WTC11 (cell line): ENCODE measurements at regions not wholly inside any gene's neighbourhood (a gene's known extent, or its start where the extent isn't known, plus 50 kb on each side); places are given as distances from the start of the nearest gene placed in this dataset.

Source experiments
- ATAC-seq: fragments of 200-7000 bp; cut with Tn5 transposase; 2 replicates; pipeline ENCODE4 v1.10.0; 2021; ENCODE audit warnings: mild to moderate bottlenecking, moderate library complexity
- CTCF ChIA-PET: fragments of 300-600 bp; sonication (Branson Sonifier 250); formaldehyde crosslinking; loops from one replicate; lab custom pipeline; 2021; ENCODE audit warnings: antibody characterized with exemption; lab: Charles Lee
- POLR2A ChIA-PET: fragments of 350-600 bp; sonication (Branson Sonifier 250); formaldehyde crosslinking; loops from one replicate; lab custom pipeline; 2021; ENCODE audit warnings: antibody characterized with exemption; lab: Charles Lee
- DNase-seq: peaks from one replicate; pipeline ENCODE4 v3.0.0; 2021; ENCODE audit warnings: low spot score
- H3K27ac Mint-ChIP-seq: 2 replicates; pipeline ENCODE4 v1.8.0; 2021; ENCODE audit warnings: mixed read lengths
- H3K27me3 Mint-ChIP-seq: 2 replicates; pipeline ENCODE4 v1.8.0; 2021; ENCODE audit warnings: low read depth, mild to moderate bottlenecking, moderate library complexity, mixed read lengths
- H3K36me3 Mint-ChIP-seq: 2 replicates; pipeline ENCODE4 v1.8.0; 2021; ENCODE audit warnings: mixed read lengths
- H3K4me1 Mint-ChIP-seq: 2 replicates; pipeline ENCODE4 v1.8.0; 2022; ENCODE audit warnings: mixed read lengths
- H3K4me3 Mint-ChIP-seq: 2 replicates; pipeline ENCODE4 v1.8.0; 2021; ENCODE audit warnings: mild to moderate bottlenecking, moderate library complexity, mixed read lengths
- H3K9me3 Mint-ChIP-seq: 2 replicates; pipeline ENCODE4 v1.8.0; 2021; ENCODE audit warnings: mixed read lengths
- ATF1 ChIP-seq: sonication (generic); formaldehyde crosslinking; IDR thresholded peaks from 2 replicates; pipeline ENCODE4 v1.8.1; 2023; ENCODE audit warnings: mild to moderate bottlenecking, moderate library complexity, missing genetic modification reagents
- ATF2 ChIP-seq: sonication (generic); formaldehyde crosslinking; IDR thresholded peaks from 2 replicates; pipeline ENCODE4 v1.8.1; 2022; ENCODE audit warnings: low read depth, missing genetic modification reagents, borderline replicate concordance
- CBFB ChIP-seq: sonication (generic); formaldehyde crosslinking; IDR thresholded peaks from 2 replicates; pipeline ENCODE4 v1.8.1; 2022; ENCODE audit warnings: mild to moderate bottlenecking, low read depth, missing genetic modification reagents
- FOXJ3 ChIP-seq: sonication (generic); formaldehyde crosslinking; IDR thresholded peaks from 2 replicates; pipeline ENCODE4 v1.9.0; 2021; ENCODE audit warnings: missing genetic modification reagents, mild to moderate bottlenecking, borderline replicate concordance
- GABPB1 ChIP-seq: sonication (generic); formaldehyde crosslinking; IDR thresholded peaks from 2 replicates; pipeline ENCODE4 v1.8.1; 2023; ENCODE audit warnings: mild to moderate bottlenecking, missing genetic modification reagents
- GTF2I ChIP-seq: fragments of 250-450 bp; sonication (Bioruptor Pico); conservative IDR thresholded peaks from 2 replicates; pipeline ENCODE4 v1.4.0; 2021; ENCODE audit warnings: mild to moderate bottlenecking
- HMGA2 ChIP-seq: fragments of 250-450 bp; sonication (Bioruptor Pico); IDR thresholded peaks from 2 replicates; pipeline ENCODE4 v1.4.0; 2021; ENCODE audit warnings: mild to moderate bottlenecking, moderate library complexity
- NFE2L1 ChIP-seq: sonication (generic); formaldehyde crosslinking; IDR thresholded peaks from 2 replicates; pipeline ENCODE4 v1.8.1; 2023; ENCODE audit warnings: missing genetic modification reagents
- NR2C2 ChIP-seq: sonication (generic); formaldehyde crosslinking; IDR thresholded peaks from 2 replicates; pipeline ENCODE4 v1.8.0; 2022; ENCODE audit warnings: mild to moderate bottlenecking, missing genetic modification reagents
- OVOL2 ChIP-seq: fragments of 250-450 bp; sonication (Bioruptor Pico); IDR thresholded peaks from 2 replicates; pipeline ENCODE4 v1.9.0; 2021; ENCODE audit warnings: mild to moderate bottlenecking, borderline replicate concordance
- SMAD3 ChIP-seq: sonication (generic); formaldehyde crosslinking; IDR thresholded peaks from 2 replicates; pipeline ENCODE4 v1.8.0; 2022; ENCODE audit warnings: missing genetic modification reagents, mild to moderate bottlenecking, borderline replicate concordance
- SOX15 ChIP-seq: fragments of 250-450 bp; sonication (Bioruptor Pico); IDR thresholded peaks from 2 replicates; pipeline ENCODE4 v1.9.0; 2021; ENCODE audit warnings: mild to moderate bottlenecking
- ZBTB21 ChIP-seq: sonication (generic); formaldehyde crosslinking; IDR thresholded peaks from 2 replicates; pipeline ENCODE4 v1.8.1; 2023; ENCODE audit warnings: mild to moderate bottlenecking, missing genetic modification reagents, borderline replicate concordance
- ZMAT4 ChIP-seq: fragments of 250-450 bp; sonication (Bioruptor Pico); IDR thresholded peaks from 2 replicates; pipeline ENCODE4 v1.9.0; 2021; ENCODE audit warnings: mild to moderate bottlenecking
- ZNF121 ChIP-seq: sonication (generic); formaldehyde crosslinking; IDR thresholded peaks from 2 replicates; pipeline ENCODE4 v1.8.0; 2023; ENCODE audit warnings: missing genetic modification reagents
- ZNF232 ChIP-seq: sonication (generic); formaldehyde crosslinking; IDR thresholded peaks from 2 replicates; pipeline ENCODE4 v1.8.0; 2022; ENCODE audit warnings: mild to moderate bottlenecking, missing genetic modification reagents
- ZNF263 ChIP-seq: sonication (generic); formaldehyde crosslinking; IDR thresholded peaks from 2 replicates; pipeline ENCODE4 v1.8.1; 2022; ENCODE audit warnings: low read depth, mild to moderate bottlenecking, moderate library complexity, missing genetic modification reagents
- ZNF281 ChIP-seq: sonication (generic); formaldehyde crosslinking; IDR thresholded peaks from 2 replicates; pipeline ENCODE4 v1.8.0; 2023; ENCODE audit warnings: mild to moderate bottlenecking, missing genetic modification reagents
- ZNF396 ChIP-seq: fragments of 250-450 bp; sonication (Bioruptor Pico); IDR thresholded peaks from 2 replicates; pipeline ENCODE4 v1.8.0; 2021; ENCODE audit warnings: mild to moderate bottlenecking, moderate library complexity, borderline replicate concordance
- ZNF512 ChIP-seq: sonication (generic); formaldehyde crosslinking; IDR thresholded peaks from 2 replicates; pipeline ENCODE4 v1.8.1; 2022; ENCODE audit warnings: missing genetic modification reagents, borderline replicate concordance
- ZSCAN18 ChIP-seq: fragments of 250-450 bp; sonication (Bioruptor Pico); IDR thresholded peaks from 2 replicates; pipeline ENCODE4 v2.1.2; 2022; ENCODE audit warnings: mild to moderate bottlenecking, moderate library complexity

GRCh38 chr3:72340476-72341379 lies 507.5 kb downstream of the SHQ1 start (continued):
- no peak for TF ChIP-seq ZNF512 (CRISPR knock-in tag)
- no peak for TF ChIP-seq ZNF396 (CRISPR knock-in tag)
- TF ChIP-seq ZNF281 (CRISPR knock-in tag): no peak

- ChIA-PET POLR2A (no interaction called here), CTCF (interaction anchor here (1.0 to 1.8 kb wide), 4 partner anchors 8 to 316 kb away, joined by 4 to 6 read pairs (median 5); no protein-coding TSS in a partner anchor)
- peaks cover 8% of the 10 kb centered on the region for H3K4me1 Mint-ChIP-seq
- DNase-seq: no peak
- H3K27ac Mint-ChIP-seq: no peak overlapping the region
- H3K36me3 Mint-ChIP-seq: no peaks in the 10 kb centered on the region
- ATAC-seq: no peak
- no peaks in the 10 kb centered on the region for H3K9me3 Mint-ChIP-seq
- TF ChIP-seq FOXJ3 (CRISPR knock-in tag): no peak
- no peak for TF ChIP-seq ZSCAN18 (CRISPR knock-in tag)
- TF ChIP-seq NR2C2 (CRISPR knock-in tag): no peak
- no peak for TF ChIP-seq ZNF121 (CRISPR knock-in tag)
- no peak for TF ChIP-seq SOX15
- no peak for TF ChIP-seq ZBTB21 (CRISPR knock-in tag)
- no peak for TF ChIP-seq SMAD3 (CRISPR knock-in tag)
- no peak for TF ChIP-seq NFE2L1 (CRISPR knock-in tag)
- TF ChIP-seq HMGA2: no peak
- no peak for TF ChIP-seq OVOL2 (CRISPR knock-in tag)
- TF ChIP-seq ZMAT4 (CRISPR knock-in tag): no peak
- no peak for TF ChIP-seq ZNF232
- no peak for TF ChIP-seq CBFB
- no peak for TF ChIP-seq GABPB1
- TF ChIP-seq ATF1 (CRISPR knock-in tag): no peak
- TF ChIP-seq GTF2I (CRISPR knock-in tag): no peak
- TF ChIP-seq ATF2 (CRISPR knock-in tag): no peak
- no peak for TF ChIP-seq ZNF263 (CRISPR knock-in tag)
- no peak overlapping the region for H3K4me3 Mint-ChIP-seq
- no peaks in the 10 kb centered on the region for H3K27me3 Mint-ChIP-seq
Observed at GRCh38 chr3:72340056-72340455, 508.2 kb downstream of the SHQ1 start.
